C4-2B (cell line): ENCODE measurements at regions not wholly inside any gene's neighbourhood (a gene's known extent, or its start where the extent isn't known, plus 50 kb on each side); places are given as distances from the start of the nearest gene placed in this dataset.

Experiments
- CTCF ChIP-seq: fragments of 450-650 bp; conservative IDR thresholded peaks from 2 replicates; pipeline ENCODE4 v1.5.1; 2017; ENCODE audit warnings: mild to moderate bottlenecking
- ZFX ChIP-seq: fragments of 450-650 bp; IDR thresholded peaks from 2 replicates; pipeline ENCODE4 v1.6.1; 2017

GRCh38 chr10:127657056-127657455 is 79.9 kb upstream of the FOXI2 start:
- no peak for TF ChIP-seq CTCF
- TF ChIP-seq ZFX = no peak
